ENCODE measurements at regions not wholly inside any gene's neighbourhood (a gene's known extent, or its start where the extent isn't known, plus 50 kb on each side); places are given as distances from the start of the nearest gene placed in this dataset.

DNA sequence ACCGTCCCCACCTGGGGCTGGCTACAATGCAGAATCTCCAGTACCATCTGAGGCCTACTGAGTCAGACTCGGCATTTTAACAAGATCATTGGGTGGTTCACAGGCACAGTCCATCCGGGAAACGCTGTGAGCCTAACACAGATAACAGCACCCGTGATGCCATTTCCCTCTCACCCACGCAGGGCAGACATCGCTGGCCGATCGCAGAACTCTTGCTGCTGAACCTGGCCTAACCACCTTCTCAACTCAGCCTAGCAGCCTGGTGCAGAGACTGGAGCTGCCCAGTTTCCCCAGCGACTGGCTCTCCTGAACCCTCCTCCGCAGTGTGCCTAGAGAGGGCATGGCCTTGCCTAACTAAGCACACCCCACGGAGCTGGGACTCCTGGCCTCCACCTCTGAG lies 83.3 kb downstream of the NCOR2 start:
- DNase-seq = no peak
- peaks cover 41% of the 10 kb centered on the region for H3K36me3 Mint-ChIP-seq (ENCODE audit: insufficient read depth, unreplicated experiment)
- ChIA-PET CTCF (no interaction called here), POLR2A (no interaction called here)
- peaks cover 1% of the 10 kb centered on the region for H3K36me3 ChIP-seq (ENCODE audit: control insufficient read depth, insufficient read depth, low read length)
- intact Hi-C loops (cut with micrococcal nuclease; ENCODE audit: unreplicated experiment) = no loop called here
- no peaks in the 10 kb centered on the region for H3K27me3 ChIP-seq (replicated peaks; ENCODE audit: control insufficient read depth, insufficient read depth, low read length)
- H3K27me3 Mint-ChIP-seq (ENCODE audit: insufficient read depth, unreplicated experiment) = no peaks in the 10 kb centered on the region
- H3K9me3 Mint-ChIP-seq (ENCODE audit: unreplicated experiment) = no peaks in the 10 kb centered on the region
- H3K27ac Mint-ChIP-seq (ENCODE audit: unreplicated experiment) = no peak overlapping the region
- no peak overlapping the region for H3K4me3 Mint-ChIP-seq (ENCODE audit: unreplicated experiment)
- TF ChIP-seq, protein P1, sequence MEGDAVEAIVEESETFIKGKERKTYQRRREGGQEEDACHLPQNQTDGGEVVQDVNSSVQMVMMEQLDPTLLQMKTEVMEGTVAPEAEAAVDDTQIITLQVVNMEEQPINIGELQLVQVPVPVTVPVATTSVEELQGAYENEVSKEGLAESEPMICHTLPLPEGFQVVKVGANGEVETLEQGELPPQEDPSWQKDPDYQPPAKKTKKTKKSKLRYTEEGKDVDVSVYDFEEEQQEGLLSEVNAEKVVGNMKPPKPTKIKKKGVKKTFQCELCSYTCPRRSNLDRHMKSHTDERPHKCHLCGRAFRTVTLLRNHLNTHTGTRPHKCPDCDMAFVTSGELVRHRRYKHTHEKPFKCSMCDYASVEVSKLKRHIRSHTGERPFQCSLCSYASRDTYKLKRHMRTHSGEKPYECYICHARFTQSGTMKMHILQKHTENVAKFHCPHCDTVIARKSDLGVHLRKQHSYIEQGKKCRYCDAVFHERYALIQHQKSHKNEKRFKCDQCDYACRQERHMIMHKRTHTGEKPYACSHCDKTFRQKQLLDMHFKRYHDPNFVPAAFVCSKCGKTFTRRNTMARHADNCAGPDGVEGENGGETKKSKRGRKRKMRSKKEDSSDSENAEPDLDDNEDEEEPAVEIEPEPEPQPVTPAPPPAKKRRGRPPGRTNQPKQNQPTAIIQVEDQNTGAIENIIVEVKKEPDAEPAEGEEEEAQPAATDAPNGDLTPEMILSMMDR (IDR thresholded peaks at IDR 0.05; ENCODE audit: insufficient read depth in 1 of 2, low read depth in 1 of 2, low read length in 1 of 2, severe bottlenecking in 1 of 2, unreplicated experiment in 1 of 2) = no peak
- BruUV-seq (replicated peaks) = no TSS peak
- H3K9me3 ChIP-seq = no peaks in the 10 kb centered on the region
- 0 out of 2 replicates have a peak, but pooled peaks cover 3% of the 10 kb centered on the region for H3K4me1 ChIP-seq
- H3K4me3 ChIP-seq (ENCODE audit: low read depth, low read length) = no peak overlapping the region
- H3K4me1 Mint-ChIP-seq (ENCODE audit: low read depth, unreplicated experiment) = peaks cover 9% of the 10 kb centered on the region

- no TSS peak for BruUV-seq (replicated peaks)
- POLR2A ChIA-PET = interaction anchor here (0.7 kb wide), 1 partner anchor 196 kb away, joined by 6 read pairs; no protein-coding TSS in a partner anchor
Observed at GRCh38 chr12:124482901-124483799, 84.3 kb downstream of the NCOR2 start.

GRCh38 chr12:124482567-124482893 lies 84.9 kb downstream of the NCOR2 start:
- Mint-ChIP-seq H3K27ac (ENCODE audit: unreplicated experiment) (no peak overlapping the region), H3K4me3 (ENCODE audit: unreplicated experiment) (no peak overlapping the region), H3K9me3 (ENCODE audit: unreplicated experiment) (no peaks in the 10 kb centered on the region), H3K36me3 (ENCODE audit: insufficient read depth, unreplicated experiment) (peaks cover 40% of the 10 kb centered on the region), H3K4me1 (ENCODE audit: low read depth, unreplicated experiment) (peaks cover 9% of the 10 kb centered on the region), H3K27me3 (ENCODE audit: insufficient read depth, unreplicated experiment) (no peaks in the 10 kb centered on the region)
- intact Hi-C loops (cut with micrococcal nuclease; ENCODE audit: unreplicated experiment) = no loop called here
- Histone ChIP-seq H3K27me3 (replicated peaks; ENCODE audit: control insufficient read depth, insufficient read depth, low read length) (no peaks in the 10 kb centered on the region), H3K4me1 (0 out of 2 replicates have a peak, but pooled peaks cover 3% of the 10 kb centered on the region), H3K4me3 (ENCODE audit: low read depth, low read length) (no peak overlapping the region), H3K36me3 (ENCODE audit: control insufficient read depth, insufficient read depth, low read length) (peaks cover 1% of the 10 kb centered on the region), H3K9me3 (no peaks in the 10 kb centered on the region)
- CTCF ChIA-PET = no interaction called here
- POLR2A ChIA-PET = no interaction called here
- no peak for DNase-seq
- no TSS peak for BruUV-seq (replicated peaks)
- TF ChIP-seq, protein P1 (IDR thresholded peaks at IDR 0.05; ENCODE audit: insufficient read depth in 1 of 2, low read depth in 1 of 2, low read length in 1 of 2, severe bottlenecking in 1 of 2, unreplicated experiment in 1 of 2) = no peak

More at GRCh38 chr12:124482901-124483799, 84.3 kb downstream of the NCOR2 start:
- Mint-ChIP-seq H3K27ac (ENCODE audit: unreplicated experiment) (no peak overlapping the region), H3K36me3 (ENCODE audit: insufficient read depth, unreplicated experiment) (peaks cover 41% of the 10 kb centered on the region), H3K4me3 (ENCODE audit: unreplicated experiment) (no peak overlapping the region), H3K9me3 (ENCODE audit: unreplicated experiment) (no peaks in the 10 kb centered on the region), H3K4me1 (ENCODE audit: low read depth, unreplicated experiment) (peaks cover 9% of the 10 kb centered on the region), H3K27me3 (ENCODE audit: insufficient read depth, unreplicated experiment) (no peaks in the 10 kb centered on the region)
- CTCF ChIA-PET = no interaction called here
- H3K4me3 ChIP-seq (ENCODE audit: low read depth, low read length) = no peak overlapping the region
- intact Hi-C loops (cut with micrococcal nuclease; ENCODE audit: unreplicated experiment) = no loop called here
- 0 out of 2 replicates have a peak, but pooled peaks cover 3% of the 10 kb centered on the region for H3K4me1 ChIP-seq
- TF ChIP-seq, protein P1 (IDR thresholded peaks at IDR 0.05; ENCODE audit: insufficient read depth in 1 of 2, low read depth in 1 of 2, low read length in 1 of 2, severe bottlenecking in 1 of 2, unreplicated experiment in 1 of 2) = no peak
- no peaks in the 10 kb centered on the region for H3K9me3 ChIP-seq
- H3K36me3 ChIP-seq (ENCODE audit: control insufficient read depth, insufficient read depth, low read length) = peaks cover 1% of the 10 kb centered on the region
- DNase-seq = no peak
- H3K27me3 ChIP-seq (replicated peaks; ENCODE audit: control insufficient read depth, insufficient read depth, low read length) = no peaks in the 10 kb centered on the region

Measured in Caco-2 (cell line).